ENCODE measurements at regions not wholly inside any gene's neighbourhood (a gene's known extent, or its start where the extent isn't known, plus 50 kb on each side); places are given as distances from the start of the nearest gene placed in this dataset.

- TF ChIP-seq POLR2A (IDR thresholded peaks at IDR 0.05) (no peak), CTCF (IDR thresholded peaks at IDR 0.05) (no peak)
- Histone ChIP-seq H3K27me3 (no peaks in the 10 kb centered on the region), H3K36me3 (replicated peaks in 1 of 2; ENCODE audit: insufficient read depth in 1 of 2, low read depth in 2 of 2) (no peaks in the 10 kb centered on the region), H3K4me3 (no peak overlapping the region), H3K27ac (no peak overlapping the region), H3K9me3 (no peaks in the 10 kb centered on the region), H3K4me1 (no peaks in the 10 kb centered on the region)
- no peak for DNase-seq
- no peak for ATAC-seq
- intact Hi-C loops (cut with DNase I) = loop anchor here (10.0 kb wide), 1 partner anchor 1396 kb away; the partner anchor contains the start of gene EPHA4
- WGBS, 2 donors = 80 to 81% methylated on average over 6 of the region's 6 CpGs
Observed at GRCh38 chr2:220178991-220179695, 551.7 kb downstream of the SLC4A3 start.

GRCh38 chr2:220181165-220181564, 553.7 kb downstream of the SLC4A3 start:
- no peak for DNase-seq
- TF ChIP-seq CTCF (IDR thresholded peaks at IDR 0.05) = no peak
- no peak for TF ChIP-seq POLR2A (IDR thresholded peaks at IDR 0.05)
- 95 to 100% methylated on average over 1 of the region's 1 CpG for WGBS, 2 donors
- no peak overlapping the region for H3K4me3 ChIP-seq
- no peaks in the 10 kb centered on the region for H3K4me1 ChIP-seq
- H3K36me3 ChIP-seq (replicated peaks in 1 of 2; ENCODE audit: insufficient read depth in 1 of 2, low read depth in 2 of 2) = no peaks in the 10 kb centered on the region
- H3K9me3 ChIP-seq = no peaks in the 10 kb centered on the region
- H3K27ac ChIP-seq = no peak overlapping the region
- intact Hi-C loops (cut with DNase I) = no loop called here
- no peak for ATAC-seq
- H3K27me3 ChIP-seq = no peaks in the 10 kb centered on the region

DNA sequence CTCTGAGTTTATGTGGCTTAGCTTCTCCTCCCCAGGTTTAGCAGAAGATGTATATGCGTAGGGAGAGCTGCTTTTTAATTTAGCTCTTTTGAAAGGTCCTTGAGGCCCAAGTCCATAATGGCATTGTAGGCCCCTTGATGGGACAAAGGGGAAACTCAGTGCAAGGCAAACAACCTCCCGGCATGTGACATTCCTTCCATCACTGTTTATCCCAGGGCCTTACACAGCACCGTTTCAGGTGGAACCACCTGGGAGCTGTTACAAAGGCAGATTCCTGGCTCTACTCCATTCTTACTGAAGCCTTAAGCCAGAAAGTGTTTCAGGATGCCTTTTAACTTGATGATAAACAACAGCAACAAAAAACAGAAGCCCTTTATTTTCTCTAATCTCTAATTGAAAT, 555.4 kb downstream of the SLC4A3 start:
- Histone ChIP-seq H3K9me3 (no peaks in the 10 kb centered on the region), H3K4me3 (no peak overlapping the region), H3K27ac (no peak overlapping the region), H3K4me1 (no peaks in the 10 kb centered on the region), H3K36me3 (replicated peaks in 1 of 2; ENCODE audit: insufficient read depth in 1 of 2, low read depth in 2 of 2) (no peaks in the 10 kb centered on the region), H3K27me3 (no peaks in the 10 kb centered on the region)
- DNase-seq = no peak
- 66 to 73% methylated on average over 3 of the region's 3 CpGs for WGBS, 2 donors
- ATAC-seq = no peak
- TF ChIP-seq CTCF (IDR thresholded peaks at IDR 0.05) = no peak
- no peak for TF ChIP-seq POLR2A (IDR thresholded peaks at IDR 0.05)
- intact Hi-C loops (cut with DNase I) = no loop called here

DNA sequence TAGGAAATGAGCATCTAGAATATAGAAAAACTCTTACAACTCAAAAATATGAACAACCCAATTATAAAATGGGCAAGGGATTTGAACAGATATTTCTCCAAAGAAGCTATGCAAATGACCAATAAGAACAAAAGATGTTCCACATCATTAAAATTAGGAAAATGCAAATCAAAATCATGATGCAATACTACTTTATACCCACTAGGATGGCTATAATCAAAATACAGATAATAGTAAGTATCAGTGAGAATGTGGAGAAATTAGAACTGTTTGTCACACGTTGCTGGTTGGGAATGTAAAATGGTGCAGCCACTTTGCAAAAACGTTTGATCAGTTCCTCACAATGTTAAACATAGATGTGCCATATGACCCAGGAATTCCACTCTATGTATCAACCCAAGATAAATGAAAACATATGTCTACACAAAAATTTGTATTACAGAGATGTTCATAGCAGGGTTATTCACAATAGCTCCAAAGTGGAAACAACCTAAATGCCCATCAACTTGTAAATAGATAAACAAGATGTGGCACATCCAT, 558.4 kb downstream of the SLC4A3 start:
- TF ChIP-seq CTCF (IDR thresholded peaks at IDR 0.05) = no peak
- TF ChIP-seq POLR2A (IDR thresholded peaks at IDR 0.05) = no peak
- intact Hi-C loops (cut with DNase I) = no loop called here
- ATAC-seq = no peak
- no peak overlapping the region for H3K4me3 ChIP-seq
- no peaks in the 10 kb centered on the region for H3K36me3 ChIP-seq (replicated peaks in 1 of 2; ENCODE audit: insufficient read depth in 1 of 2, low read depth in 2 of 2)
- WGBS, 2 donors = 44 to 58% methylated on average over 2 of the region's 2 CpGs
- no peak for DNase-seq
- no peaks in the 10 kb centered on the region for H3K4me1 ChIP-seq
- H3K27ac ChIP-seq = no peak overlapping the region
- no peaks in the 10 kb centered on the region for H3K9me3 ChIP-seq
- no peaks in the 10 kb centered on the region for H3K27me3 ChIP-seq

GRCh38 chr2:220188031-220188430, 560.6 kb downstream of the SLC4A3 start:
- DNase-seq (no peak), ATAC-seq (no peak)
- H3K27me3 ChIP-seq = no peaks in the 10 kb centered on the region
- H3K36me3 ChIP-seq (replicated peaks in 1 of 2; ENCODE audit: insufficient read depth in 1 of 2, low read depth in 2 of 2) = no peaks in the 10 kb centered on the region
- H3K4me1 ChIP-seq = no peaks in the 10 kb centered on the region
- intact Hi-C loops (cut with DNase I) = no loop called here
- 31 to 44% methylated on average over 2 of the region's 2 CpGs for WGBS, 2 donors
- no peak overlapping the region for H3K27ac ChIP-seq
- H3K9me3 ChIP-seq = no peaks in the 10 kb centered on the region
- no peak overlapping the region for H3K4me3 ChIP-seq
- TF ChIP-seq POLR2A (IDR thresholded peaks at IDR 0.05) (no peak), CTCF (IDR thresholded peaks at IDR 0.05) (no peak)

Measured in body of pancreas (tissue), 4 donors.